Medulla oblongata (tissue), 1 donor: ENCODE measurements at regions not wholly inside any gene's neighbourhood (a gene's known extent, or its start where the extent isn't known, plus 50 kb on each side); places are given as distances from the start of the nearest gene placed in this dataset.

ENCODE experiments used
- DNase-seq: peaks from one replicate; pipeline ENCODE4 v3.0.0-alpha.2; 2015; ENCODE audit errors: extremely low spot score

DNA sequence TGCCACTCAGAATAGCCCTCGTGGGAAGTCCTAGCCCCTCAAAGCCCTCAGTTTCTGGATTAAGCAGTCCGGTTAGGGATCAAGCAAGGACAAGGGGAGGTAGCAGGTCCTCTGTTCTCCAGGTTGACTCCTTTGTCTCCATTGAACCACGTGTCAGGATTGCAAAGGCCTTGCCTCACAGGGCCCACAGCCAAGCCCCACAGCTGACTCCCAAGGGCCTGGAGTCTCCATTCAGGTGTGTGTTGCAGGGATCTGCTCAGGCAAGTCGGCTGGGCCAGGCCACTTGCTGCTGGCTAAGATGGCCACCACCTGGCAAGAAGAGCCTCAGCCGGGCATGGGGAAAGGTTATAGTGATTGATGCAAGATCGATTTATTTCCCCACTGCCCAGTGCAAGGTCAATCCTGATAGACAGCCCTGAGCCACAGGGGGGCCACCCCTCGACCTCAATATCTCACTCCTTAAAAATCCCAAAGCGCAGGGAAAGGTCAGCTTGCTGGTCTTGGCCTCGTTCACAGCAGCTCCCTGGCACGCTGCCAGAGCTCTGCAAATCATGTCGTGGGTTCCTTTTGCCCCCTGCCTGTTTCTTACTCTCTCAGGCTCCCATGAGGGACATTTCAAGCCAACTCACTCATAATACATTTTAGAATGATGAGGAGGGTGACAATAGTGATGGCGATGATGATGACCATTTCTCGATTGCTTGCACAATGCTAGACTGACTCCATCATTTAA lies 75.9 kb downstream of the EDN3 start:
- no peak for DNase-seq

DNA sequence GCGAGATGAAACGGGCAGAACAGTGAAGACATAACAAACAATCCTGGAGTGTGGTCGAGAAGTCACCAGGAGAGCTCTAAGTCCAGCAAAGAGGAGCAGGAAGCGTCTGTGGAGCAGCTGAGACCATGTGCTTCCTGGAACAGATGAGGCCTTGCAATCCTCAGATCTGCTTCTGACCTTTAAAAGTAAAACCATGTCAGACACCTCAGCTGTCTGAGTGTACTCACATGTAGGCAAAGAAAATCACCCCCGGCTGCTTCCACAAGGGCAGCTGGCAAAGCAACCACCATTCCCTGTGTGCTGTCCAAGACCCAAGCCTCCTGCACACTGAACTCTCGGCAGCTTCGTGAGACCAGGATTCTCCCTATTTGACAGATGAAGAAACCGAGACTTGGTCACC lies 76.6 kb downstream of the EDN3 start:
- DNase-seq: no peak

- DNase-seq: no peak
These were observed 77.4 kb downstream of the EDN3 start for GRCh38 chr20:59377842-59378241.

DNA sequence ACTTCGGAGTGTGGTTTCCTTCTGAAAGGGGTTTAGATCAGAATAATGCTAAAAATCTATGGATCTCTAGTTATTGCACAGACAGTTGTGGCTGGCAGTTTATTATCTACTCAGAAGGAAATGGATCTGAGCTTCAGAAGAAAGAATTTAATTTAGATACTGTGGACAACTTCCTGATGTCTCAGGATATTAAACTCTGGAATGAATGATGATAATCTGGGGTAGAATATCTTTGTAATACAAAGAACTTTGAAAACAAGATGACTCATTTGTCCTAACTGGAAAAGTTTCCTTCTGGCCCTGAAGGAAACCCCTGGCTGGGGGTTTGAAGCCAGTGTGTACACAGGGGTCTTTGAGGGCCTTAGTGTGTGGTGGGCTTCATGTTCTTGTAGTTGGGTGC lies 78.0 kb downstream of the EDN3 start:
- no peak for DNase-seq

DNA sequence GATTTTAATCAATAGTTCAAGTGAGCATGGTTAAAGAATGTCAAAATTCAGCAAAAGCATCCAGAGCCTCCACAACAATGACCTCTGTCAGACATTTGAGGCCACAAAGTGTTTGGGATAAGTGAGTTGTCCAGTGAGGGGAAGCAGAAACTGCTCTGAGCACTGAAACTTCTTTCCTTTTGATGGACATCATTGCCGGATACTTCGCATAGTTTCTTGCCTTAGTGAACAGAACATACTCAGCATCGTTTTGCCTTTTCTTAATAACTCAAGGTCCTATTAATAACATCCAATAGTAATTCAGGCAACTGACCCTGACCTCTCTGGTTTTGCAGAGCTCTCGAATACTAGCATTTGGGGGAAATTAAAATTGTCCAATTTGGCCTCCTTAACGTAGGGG lies 78.6 kb downstream of the EDN3 start:
- DNase-seq: no peak

DNA sequence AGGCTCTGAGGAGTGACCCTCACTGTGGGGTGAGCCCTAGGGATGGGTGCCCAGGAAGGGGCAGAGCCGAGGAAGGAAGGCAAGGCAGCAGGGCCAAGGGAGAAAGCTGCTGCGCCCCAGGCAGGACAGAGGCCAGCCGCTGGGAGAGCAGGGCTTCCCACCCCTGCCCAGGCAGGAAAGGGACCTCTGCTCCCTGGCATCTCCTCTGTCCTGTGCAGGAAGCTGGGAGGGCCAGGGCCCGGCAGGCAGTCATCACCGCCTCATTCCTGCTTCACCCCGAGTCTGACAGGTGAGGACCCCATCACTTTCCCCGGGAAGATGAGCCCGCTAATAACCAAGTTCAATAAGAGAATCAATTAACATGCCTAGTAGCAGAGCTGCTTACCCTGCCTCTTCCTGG lies 81.3 kb downstream of the EDN3 start:
- DNase-seq: no peak

GRCh38 chr20:59382157-59382725 lies 81.8 kb downstream of the EDN3 start:
- DNase-seq: no peak

GRCh38 chr20:59382907-59383306 lies 82.5 kb downstream of the EDN3 start:
- DNase-seq: no peak

DNA sequence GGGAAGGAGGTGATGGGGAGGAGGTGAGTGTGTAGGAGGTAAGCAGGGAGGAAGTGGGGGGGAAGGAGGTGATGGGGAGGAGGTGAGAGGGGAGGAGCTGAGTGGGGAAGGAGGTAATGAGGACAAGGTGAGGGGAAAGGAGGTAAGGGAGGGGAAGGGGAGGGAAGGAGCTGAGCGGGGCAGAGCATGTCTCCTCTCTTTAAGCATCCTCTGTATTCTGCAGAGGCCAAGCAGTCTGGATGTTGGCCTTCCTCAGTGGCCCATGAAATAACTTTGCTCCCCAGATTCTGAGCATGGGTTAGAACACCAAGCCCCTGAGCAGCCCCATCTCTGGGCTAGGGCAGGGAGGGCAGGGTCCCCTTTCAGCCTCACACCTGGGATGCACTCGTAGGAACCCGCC lies 84.6 kb downstream of the EDN3 start:
- DNase-seq: no peak

DNA sequence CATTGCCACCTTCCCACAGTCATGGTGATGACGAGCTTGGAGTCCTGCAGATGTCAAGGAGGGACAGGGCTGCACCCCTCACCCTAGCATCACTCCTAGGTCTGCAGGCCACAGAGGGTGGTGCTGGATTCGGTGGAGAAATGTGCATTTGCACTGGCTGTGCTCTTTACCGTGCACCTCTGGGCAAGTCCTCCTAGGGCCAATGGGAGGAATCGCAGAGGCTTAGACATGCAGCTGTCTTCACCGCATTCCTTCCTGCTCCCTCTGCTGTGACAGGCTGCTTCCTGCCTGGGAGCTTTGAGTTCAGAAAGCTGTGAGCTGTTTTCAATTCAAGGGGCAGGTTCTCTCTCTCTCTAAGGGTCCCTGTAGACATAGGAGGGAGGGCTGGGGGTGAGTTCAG lies 85.1 kb downstream of the EDN3 start:
- DNase-seq: no peak

- DNase-seq: no peak
These were observed 86.4 kb downstream of the EDN3 start for GRCh38 chr20:59386809-59387208.

DNA sequence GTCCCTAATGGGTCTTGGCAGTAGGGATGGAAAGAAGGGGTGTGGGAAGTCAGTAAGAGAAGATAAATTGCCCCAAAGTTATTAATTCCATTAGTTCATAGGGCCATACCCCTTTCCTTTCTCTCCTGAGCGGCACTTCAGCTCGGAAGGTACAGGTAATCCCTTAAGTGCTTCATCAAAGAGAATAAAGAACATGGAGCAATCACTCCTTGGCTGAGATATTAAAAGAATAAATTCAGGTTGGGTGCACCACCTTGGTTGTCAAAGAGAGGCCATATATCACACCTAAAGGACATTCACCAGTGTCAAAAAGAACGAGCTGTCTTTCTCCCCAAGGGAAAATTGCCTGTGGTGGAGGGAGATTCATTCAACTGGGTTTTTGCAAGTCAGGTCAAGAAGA lies 87.5 kb downstream of the EDN3 start:
- no peak for DNase-seq

DNA sequence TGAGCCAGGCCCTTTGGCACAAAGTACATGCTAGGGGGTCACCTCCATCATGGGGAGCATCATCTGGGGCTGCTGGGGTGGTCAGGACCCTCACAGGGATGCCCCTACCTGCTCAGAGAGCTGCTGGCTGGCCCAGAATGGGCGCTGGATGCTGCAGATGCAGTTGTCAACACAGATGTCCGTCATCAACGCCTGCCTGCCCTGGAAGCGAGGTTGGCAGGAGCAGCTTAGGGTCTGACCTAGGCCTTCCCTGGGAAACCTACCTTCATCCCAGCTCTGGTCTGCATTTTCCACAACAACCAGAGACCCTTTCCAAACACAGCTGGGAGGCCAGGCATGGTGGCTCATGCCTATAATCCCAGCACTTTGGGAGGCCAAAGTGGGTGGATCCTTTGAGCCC lies 88.0 kb downstream of the EDN3 start:
- no peak for DNase-seq

DNA sequence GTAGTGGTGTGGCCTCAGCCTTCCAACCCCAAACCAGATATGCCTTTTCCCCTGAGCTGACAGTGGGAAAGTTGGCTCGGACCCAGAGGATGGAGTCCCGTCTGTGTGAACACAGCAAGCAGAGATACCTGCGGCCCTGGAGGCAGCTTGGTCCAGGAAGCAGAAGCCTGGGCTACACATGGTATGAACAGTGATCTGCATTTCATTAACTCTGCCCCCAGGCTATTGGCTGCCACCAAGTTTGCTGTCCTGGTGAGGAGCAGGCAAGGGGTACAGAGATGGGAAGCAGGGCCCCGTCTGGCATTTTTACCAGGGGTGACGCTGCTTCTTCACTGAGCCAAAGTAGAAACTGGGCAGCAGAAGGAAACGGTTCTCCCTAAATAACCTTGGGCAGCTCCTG lies 90.0 kb downstream of the EDN3 start:
- DNase-seq: no peak

DNA sequence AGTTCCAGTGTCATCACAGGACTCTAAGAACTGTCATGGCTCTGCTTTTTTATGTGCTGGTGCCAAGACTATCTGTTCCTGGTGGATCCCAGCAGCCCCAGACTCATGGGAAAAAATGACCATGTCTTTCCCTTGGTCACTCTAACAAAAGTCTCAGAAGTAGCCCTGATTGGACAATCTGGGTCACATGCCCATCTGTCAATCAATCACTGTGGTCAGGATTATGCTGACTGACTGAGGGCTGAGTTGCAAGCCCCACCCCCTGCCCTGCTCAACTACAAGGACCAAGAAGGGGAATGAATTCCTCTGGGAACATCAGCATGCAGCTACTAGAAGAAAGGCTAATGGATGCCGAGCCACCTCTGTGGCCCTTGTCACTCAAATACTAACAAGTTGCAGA lies 91.6 kb downstream of the EDN3 start:
- DNase-seq: no peak

- DNase-seq: no peak
These were observed 92.3 kb downstream of the EDN3 start for GRCh38 chr20:59392736-59393135.

GRCh38 chr20:59393142-59393541 lies 92.7 kb downstream of the EDN3 start:
- no peak for DNase-seq

- DNase-seq: no peak
These were observed 95.3 kb downstream of the EDN3 start for GRCh38 chr20:59395729-59396128.

GRCh38 chr20:59398537-59399205 lies 98.3 kb downstream of the EDN3 start:
- DNase-seq: no peak

GRCh38 chr20:59399426-59400099 lies 99.2 kb downstream of the EDN3 start:
- no peak for DNase-seq

DNA sequence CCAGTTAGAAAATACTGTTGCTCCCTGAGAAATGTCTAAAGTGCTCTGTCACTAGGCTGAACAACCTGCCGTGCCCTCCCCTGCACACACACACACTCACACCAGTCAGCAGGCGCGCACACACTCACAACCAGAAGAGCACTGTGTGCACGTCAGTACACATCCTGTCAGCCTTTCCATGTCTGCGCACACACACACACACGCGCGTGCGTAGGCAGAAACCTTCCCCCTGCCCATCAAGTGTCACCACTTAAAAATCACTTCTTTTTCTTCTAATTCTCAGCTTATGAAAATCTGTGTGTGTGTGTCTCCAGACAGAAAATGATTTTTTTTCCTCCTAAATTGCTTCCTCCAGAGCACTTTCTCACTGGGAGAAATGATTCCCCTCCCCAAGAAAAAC lies 100.3 kb downstream of the EDN3 start:
- no peak for DNase-seq

DNA sequence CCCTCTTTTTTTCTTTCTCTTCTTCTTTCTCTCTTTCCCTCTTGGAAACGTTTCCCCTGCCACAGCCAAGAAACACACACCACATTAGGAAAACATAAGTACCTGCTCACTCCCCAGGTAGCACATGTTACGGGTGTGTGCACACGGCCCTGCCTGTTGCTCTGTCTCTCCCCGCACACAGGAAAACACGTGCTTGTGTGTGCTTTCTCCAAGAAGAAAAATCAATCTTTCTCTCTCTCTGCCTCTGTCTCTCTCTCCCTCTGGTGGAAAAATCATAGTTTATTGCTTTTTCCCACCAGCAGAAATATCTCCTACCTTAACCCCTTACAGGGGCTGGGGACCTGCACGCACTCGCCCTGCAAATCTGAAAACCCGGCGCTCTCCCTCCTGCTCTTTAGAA lies 102.3 kb downstream of the EDN3 start:
- DNase-seq: no peak
